GM03348 (cell line): ENCODE measurements at regions not wholly inside any gene's neighbourhood (a gene's known extent, or its start where the extent isn't known, plus 50 kb on each side); places are given as distances from the start of the nearest gene placed in this dataset.
A peak's percentile ranks its signal among the peaks of the same experiment; 100 is the strongest.

ENCODE experiments used
- DNase-seq: peaks from one replicate; pipeline ENCODE4 v3.0.0; 2012; ENCODE audit warnings: low spot score

- no peak for DNase-seq
These were observed 100.2 kb downstream of the CYRIA start for GRCh38 chr2:16565481-16565880.

- no peak for DNase-seq
These were observed 104.0 kb downstream of the CYRIA start for GRCh38 chr2:16561676-16562075.

- no peak for DNase-seq
These were observed 104.4 kb downstream of the CYRIA start for GRCh38 chr2:16561251-16561650.

- DNase-seq = no peak
These were observed 106.2 kb downstream of the CYRIA start for GRCh38 chr2:16559278-16560067.

GRCh38 chr2:16554060-16554583 is 111.5 kb downstream of the CYRIA start:
- DNase-seq = no peak

GRCh38 chr2:16553226-16553625 is 112.4 kb downstream of the CYRIA start:
- peak; percentile 4 for DNase-seq

GRCh38 chr2:16552202-16552601 is 113.4 kb downstream of the CYRIA start:
- DNase-seq = no peak

- DNase-seq = no peak
These were observed 117.6 kb downstream of the CYRIA start for GRCh38 chr2:16548036-16548435.

GRCh38 chr2:16546128-16546754 is 119.4 kb downstream of the CYRIA start:
- DNase-seq = no peak

GRCh38 chr2:16538707-16539106 is 126.9 kb downstream of the CYRIA start:
- no peak for DNase-seq

GRCh38 chr2:16537347-16537746 is 128.3 kb downstream of the CYRIA start:
- no peak for DNase-seq

- no peak for DNase-seq
These were observed 139.4 kb downstream of the CYRIA start for GRCh38 chr2:16526193-16526592.

- no peak for DNase-seq
These were observed 140.3 kb downstream of the CYRIA start for GRCh38 chr2:16525265-16525887.

- DNase-seq = no peak
These were observed 141.9 kb downstream of the CYRIA start for GRCh38 chr2:16523711-16524110.

- no peak for DNase-seq
These were observed 143.4 kb downstream of the CYRIA start for GRCh38 chr2:16522031-16522831.

- DNase-seq = no peak
These were observed 144.7 kb downstream of the CYRIA start for GRCh38 chr2:16520891-16521290.

GRCh38 chr2:16515696-16516095 is 149.9 kb downstream of the CYRIA start:
- no peak for DNase-seq

GRCh38 chr2:16513626-16514025 is 152.0 kb downstream of the CYRIA start:
- no peak for DNase-seq

- no peak for DNase-seq
These were observed 154.6 kb downstream of the CYRIA start for GRCh38 chr2:16511041-16511440.

GRCh38 chr2:16509042-16509441 is 156.6 kb downstream of the CYRIA start:
- DNase-seq = no peak

GRCh38 chr2:16508490-16508851 is 157.2 kb downstream of the CYRIA start:
- DNase-seq = no peak
